ENCODE measurements at regions not wholly inside any gene's neighbourhood (a gene's known extent, or its start where the extent isn't known, plus 50 kb on each side); places are given as distances from the start of the nearest gene placed in this dataset.

- ATAC-seq (no peak), DNase-seq (ENCODE audit: missing footprints) (no peak)
Observed at GRCh38 chr15:77689821-77690220, 57.1 kb upstream of the LINGO1 start.

GRCh38 chr15:77688693-77689092, 56.0 kb upstream of the LINGO1 start:
- DNase-seq (ENCODE audit: missing footprints) (no peak), ATAC-seq (no peak)
- intact Hi-C loops (cut with DNase I), result no loop called here

More at GRCh38 chr15:77689821-77690220, 57.1 kb upstream of the LINGO1 start:
- intact Hi-C loops (cut with DNase I), result loop anchor here (10.0 kb wide), 1 partner anchor 45 kb away; no protein-coding TSS in a partner anchor

GRCh38 chr15:77688266-77688665, 55.6 kb upstream of the LINGO1 start:
- intact Hi-C loops (cut with DNase I), result no loop called here
- no peak for DNase-seq (ENCODE audit: missing footprints)
- no peak for ATAC-seq

GRCh38 chr15:77685082-77685815, 52.5 kb upstream of the LINGO1 start:
- no peak for ATAC-seq
- no peak for DNase-seq (ENCODE audit: missing footprints)
- intact Hi-C loops (cut with DNase I), result no loop called here

- DNase-seq (ENCODE audit: missing footprints) (no peak), ATAC-seq (no peak)
- intact Hi-C loops (cut with DNase I), result no loop called here
Observed at GRCh38 chr15:77684341-77685081, 51.8 kb upstream of the LINGO1 start.

GRCh38 chr15:77682564-77682963, 49.9 kb upstream of the LINGO1 start:
- intact Hi-C loops (cut with DNase I), result no loop called here
- no peak for ATAC-seq

More at GRCh38 chr15:77682564-77682963, 49.9 kb upstream of the LINGO1 start:
- no peak for DNase-seq (ENCODE audit: missing footprints)

Measured in Right ventricle myocardium inferior (tissue), 1 donor.